Stimulated activated CD4-positive, alpha-beta T cell treated with anti-CD3 and anti-CD28 coated beads, Interleukin-12 subunit alpha, Interleukin-12 subunit beta, amount 100 ng/mL, for 48 hours (primary cell): ENCODE measurements at regions not wholly inside any gene's neighbourhood (a gene's known extent, or its start where the extent isn't known, plus 50 kb on each side); places are given as distances from the start of the nearest gene placed in this dataset.
"Not testable (repeated sequence)": the region's sequence is repeated elsewhere in the genome, so short reads cannot be mapped to it uniquely, and the experiment has no call there.

Experiments used
- DNase-seq, 3 donors: peaks; one replicate each; pipeline ENCODE4 v3.0.0-alpha.2; 2020; ENCODE audit warnings: low read depth in 2 of 3, low spot score in 1 of 3

- no peak for DNase-seq
Measured at GRCh38 chr10:30765022-30765615, 135.6 kb upstream of the LYZL2 start.

- no peak for DNase-seq
Measured at GRCh38 chr10:30763918-30764317, 134.4 kb upstream of the LYZL2 start.

GRCh38 chr10:30762620-30763019 lies 133.1 kb upstream of the LYZL2 start:
- DNase-seq = no peak

GRCh38 chr10:30759423-30759822 lies 129.9 kb upstream of the LYZL2 start:
- DNase-seq = no peak

GRCh38 chr10:30758338-30758737 lies 128.8 kb upstream of the LYZL2 start:
- no peak for DNase-seq

- DNase-seq = no peak
Measured at GRCh38 chr10:30756896-30757295, 127.3 kb upstream of the LYZL2 start.

GRCh38 chr10:30756151-30756550 lies 126.6 kb upstream of the LYZL2 start:
- DNase-seq = no peak

- DNase-seq = no peak
Measured at GRCh38 chr10:30755441-30755953, 125.9 kb upstream of the LYZL2 start.

GRCh38 chr10:30752481-30752881 lies 122.9 kb upstream of the LYZL2 start:
- DNase-seq = no peak

GRCh38 chr10:30751678-30752331 lies 122.3 kb upstream of the LYZL2 start:
- DNase-seq = peak in 2 of 3 donors; percentile 41 to 70

- no peak for DNase-seq
Measured at GRCh38 chr10:30750971-30751677, 121.6 kb upstream of the LYZL2 start.

GRCh38 chr10:30749385-30749784 lies 119.8 kb upstream of the LYZL2 start:
- no peak for DNase-seq

- no peak for DNase-seq
Measured at GRCh38 chr10:30748152-30748973, 118.8 kb upstream of the LYZL2 start.

- peak; percentile 14 to 45 (median 28) for DNase-seq
Measured at GRCh38 chr10:30747633-30748032, 118.1 kb upstream of the LYZL2 start.

- no peak for DNase-seq
Measured at GRCh38 chr10:30745953-30746352, 116.4 kb upstream of the LYZL2 start.

GRCh38 chr10:30744106-30744505 lies 114.6 kb upstream of the LYZL2 start:
- no peak for DNase-seq

GRCh38 chr10:30743586-30743985 lies 114.0 kb upstream of the LYZL2 start:
- DNase-seq = no peak

- DNase-seq = no peak
Measured at GRCh38 chr10:30742471-30742870, 112.9 kb upstream of the LYZL2 start.

- DNase-seq = not testable (repeated sequence)
Measured at GRCh38 chr10:30740774-30741173, 111.2 kb upstream of the LYZL2 start.

- no peak for DNase-seq
Measured at GRCh38 chr10:30738416-30738815, 108.9 kb upstream of the LYZL2 start.

- DNase-seq = no peak
Measured at GRCh38 chr10:30737931-30738391, 108.4 kb upstream of the LYZL2 start.
